Mucosa of rectum (tissue), 2 donors: ENCODE measurements at regions not wholly inside any gene's neighbourhood (a gene's known extent, or its start where the extent isn't known, plus 50 kb on each side); places are given as distances from the start of the nearest gene placed in this dataset.

Experiments
- H3K27ac ChIP-seq, 2 donors: one replicate each; pipeline ENCODE4 v1.7.0; 2013; ENCODE audit warnings: inconsistent platforms in 2 of 2, low read depth in 2 of 2, low read length in 2 of 2
- H3K27me3 ChIP-seq, 2 donors: one replicate each; pipeline ENCODE4 v1.7.0; 2013; ENCODE audit warnings: low read length in 2 of 2; ENCODE audit not compliant: control insufficient read depth in 2 of 2, insufficient read depth in 2 of 2
- H3K36me3 ChIP-seq, 2 donors: one replicate each; pipeline ENCODE4 v1.7.0; 2013; ENCODE audit warnings: low read length in 2 of 2; ENCODE audit not compliant: control insufficient read depth in 2 of 2, insufficient read depth in 2 of 2
- H3K4me1 ChIP-seq, 2 donors: one replicate each; pipeline ENCODE4 v1.7.0; 2013; ENCODE audit warnings: low read length in 2 of 2, mild to moderate bottlenecking in 1 of 2; ENCODE audit not compliant: control insufficient read depth in 2 of 2, insufficient read depth in 2 of 2
- H3K4me3 ChIP-seq, 2 donors: one replicate each; pipeline ENCODE4 v1.7.0; 2013; ENCODE audit warnings: low read length in 2 of 2
- H3K9ac ChIP-seq, 2 donors: one replicate each; pipeline ENCODE4 v1.7.0; 2013; ENCODE audit warnings: low read length in 2 of 2, low read depth in 1 of 2, mild to moderate bottlenecking in 1 of 2
- H3K9me3 ChIP-seq, 2 donors: one replicate each; pipeline ENCODE4 v1.7.0; 2013; ENCODE audit warnings: low read length in 2 of 2; ENCODE audit not compliant: control insufficient read depth in 2 of 2
- donor health status: healthy.
- donor health status: Normal muscosa, but diverticular disease.

GRCh38 chr1:50358962-50359361, 64.3 kb downstream of the DMRTA2 start:
- H3K4me1 ChIP-seq, result no peaks in the 10 kb centered on the region
- no peak overlapping the region for H3K27ac ChIP-seq
- no peak overlapping the region for H3K9ac ChIP-seq
- no peak overlapping the region for H3K4me3 ChIP-seq
- H3K27me3 ChIP-seq, result peaks cover 0 to 4% of the 10 kb centered on the region in 2 donors
- no peaks in the 10 kb centered on the region for H3K9me3 ChIP-seq
- no peaks in the 10 kb centered on the region for H3K36me3 ChIP-seq

- Histone ChIP-seq H3K9ac (no peak overlapping the region), H3K4me3 (no peak overlapping the region), H3K9me3 (no peaks in the 10 kb centered on the region), H3K4me1 (no peaks in the 10 kb centered on the region), H3K36me3 (no peaks in the 10 kb centered on the region), H3K27me3 (peaks cover 0 to 4% of the 10 kb centered on the region in 2 donors), H3K27ac (no peak overlapping the region)
Observed at GRCh38 chr1:50357186-50357585, 66.1 kb downstream of the DMRTA2 start.

- Histone ChIP-seq H3K27me3 (peaks cover 0 to 4% of the 10 kb centered on the region in 2 donors), H3K9ac (no peak overlapping the region)
Observed at GRCh38 chr1:50354813-50355212, 68.4 kb downstream of the DMRTA2 start.

GRCh38 chr1:50352428-50352827, 70.8 kb downstream of the DMRTA2 start:
- H3K36me3 ChIP-seq, result no peaks in the 10 kb centered on the region
- H3K27ac ChIP-seq, result no peak overlapping the region
- no peaks in the 10 kb centered on the region for H3K27me3 ChIP-seq
- H3K4me1 ChIP-seq, result no peaks in the 10 kb centered on the region
- no peak overlapping the region for H3K4me3 ChIP-seq
- no peaks in the 10 kb centered on the region for H3K9me3 ChIP-seq
- no peak overlapping the region for H3K9ac ChIP-seq

More at GRCh38 chr1:50354813-50355212, 68.4 kb downstream of the DMRTA2 start:
- H3K4me1 ChIP-seq, result no peaks in the 10 kb centered on the region
- no peak overlapping the region for H3K27ac ChIP-seq
- H3K36me3 ChIP-seq, result no peaks in the 10 kb centered on the region
- no peak overlapping the region for H3K4me3 ChIP-seq
- H3K9me3 ChIP-seq, result no peaks in the 10 kb centered on the region

- H3K27ac ChIP-seq, result no peak overlapping the region
- no peaks in the 10 kb centered on the region for H3K4me1 ChIP-seq
- H3K9me3 ChIP-seq, result no peaks in the 10 kb centered on the region
- no peaks in the 10 kb centered on the region for H3K27me3 ChIP-seq
- H3K4me3 ChIP-seq, result no peak overlapping the region
- H3K9ac ChIP-seq, result no peak overlapping the region
- no peaks in the 10 kb centered on the region for H3K36me3 ChIP-seq
Observed at GRCh38 chr1:50350868-50351267, 72.4 kb downstream of the DMRTA2 start.

- Histone ChIP-seq H3K27ac (no peak overlapping the region), H3K4me3 (no peak overlapping the region), H3K9me3 (no peaks in the 10 kb centered on the region), H3K36me3 (no peaks in the 10 kb centered on the region), H3K4me1 (no peaks in the 10 kb centered on the region), H3K27me3 (no peaks in the 10 kb centered on the region), H3K9ac (no peak overlapping the region)
Observed at GRCh38 chr1:50350421-50350820, 72.8 kb downstream of the DMRTA2 start.

GRCh38 chr1:50349242-50349565, 74.0 kb downstream of the DMRTA2 start:
- Histone ChIP-seq H3K4me3 (no peak overlapping the region), H3K9ac (no peak overlapping the region), H3K9me3 (no peaks in the 10 kb centered on the region), H3K27me3 (no peaks in the 10 kb centered on the region), H3K4me1 (no peaks in the 10 kb centered on the region), H3K27ac (no peak overlapping the region), H3K36me3 (no peaks in the 10 kb centered on the region)

GRCh38 chr1:50348449-50349241, 74.6 kb downstream of the DMRTA2 start:
- H3K4me3 ChIP-seq, result no peak overlapping the region
- H3K27ac ChIP-seq, result no peak overlapping the region
- no peaks in the 10 kb centered on the region for H3K27me3 ChIP-seq
- no peaks in the 10 kb centered on the region for H3K9me3 ChIP-seq
- H3K9ac ChIP-seq, result no peak overlapping the region
- H3K4me1 ChIP-seq, result no peaks in the 10 kb centered on the region
- H3K36me3 ChIP-seq, result no peaks in the 10 kb centered on the region

GRCh38 chr1:50347933-50348332, 75.3 kb downstream of the DMRTA2 start:
- no peaks in the 10 kb centered on the region for H3K27me3 ChIP-seq
- no peak overlapping the region for H3K27ac ChIP-seq
- H3K9me3 ChIP-seq, result no peaks in the 10 kb centered on the region
- H3K9ac ChIP-seq, result no peak overlapping the region
- H3K36me3 ChIP-seq, result no peaks in the 10 kb centered on the region
- H3K4me3 ChIP-seq, result no peak overlapping the region
- H3K4me1 ChIP-seq, result no peaks in the 10 kb centered on the region

- Histone ChIP-seq H3K9ac (no peak overlapping the region), H3K9me3 (no peaks in the 10 kb centered on the region), H3K27me3 (peaks cover 0 to 2% of the 10 kb centered on the region in 2 donors), H3K36me3 (no peaks in the 10 kb centered on the region), H3K4me3 (no peak overlapping the region), H3K4me1 (no peaks in the 10 kb centered on the region), H3K27ac (no peak overlapping the region)
Observed at GRCh38 chr1:50346621-50347020, 76.6 kb downstream of the DMRTA2 start.
